Natural killer cell (primary cell): ENCODE measurements at regions not wholly inside any gene's neighbourhood (a gene's known extent, or its start where the extent isn't known, plus 50 kb on each side); places are given as distances from the start of the nearest gene placed in this dataset.

Experiments
- ATAC-seq, 3 donors: fragments of 150-1000 bp in 2 of 3; fragments of 200-7000 bp in 1 of 3; cut with Tn5 transposase; 1 replicate in 1 of 3; 2 replicates in 2 of 3; pipeline ENCODE4 v1.10.0; 2021; ENCODE audit warnings: mild to moderate bottlenecking in 2 of 3, moderate library complexity in 2 of 3
- DNase-seq, 2 donors: peaks; one replicate each; pipeline versions ENCODE4 v3.0.0 to v3.0.0-alpha.2; 2013 to 2021; ENCODE audit warnings: mixed read lengths in 1 of 2
- H3K27ac ChIP-seq: one replicate; pipeline ENCODE4 v1.5.1; 2013; ENCODE audit warnings: mild to moderate bottlenecking, low read length
- H3K27me3 ChIP-seq: one replicate; pipeline ENCODE4 v1.6.1; 2013; ENCODE audit warnings: low read length; ENCODE audit not compliant: control insufficient read depth, insufficient read depth
- H3K36me3 ChIP-seq: one replicate; pipeline ENCODE4 v1.6.1; 2013; ENCODE audit warnings: low read length; ENCODE audit not compliant: control insufficient read depth, insufficient read depth
- H3K4me1 ChIP-seq: one replicate; pipeline ENCODE4 v1.6.1; 2013; ENCODE audit warnings: low read length; ENCODE audit not compliant: control insufficient read depth, insufficient read depth
- H3K4me3 ChIP-seq: one replicate; pipeline ENCODE4 v1.5.1; 2013; ENCODE audit warnings: low read length
- H3K9me3 ChIP-seq: one replicate; pipeline ENCODE4 v1.6.1; 2013; ENCODE audit warnings: low read length; ENCODE audit not compliant: control insufficient read depth, insufficient read depth
- H3K27ac Mint-ChIP-seq, 2 donors: one replicate each; pipeline ENCODE4 v1.8.0; 2022; ENCODE audit warnings: mild to moderate bottlenecking in 2 of 2, mixed read lengths in 2 of 2, moderate library complexity in 1 of 2
- H3K27me3 Mint-ChIP-seq, 2 donors: one replicate each; pipeline ENCODE4 v1.8.0; 2022; ENCODE audit warnings: low read depth in 2 of 2, mixed read lengths in 2 of 2
- H3K36me3 Mint-ChIP-seq: one replicate; pipeline ENCODE4 v1.8.0; 2022; ENCODE audit warnings: mixed read lengths
- H3K4me1 Mint-ChIP-seq, 2 donors: one replicate each; pipeline ENCODE4 v1.8.0; 2022; ENCODE audit warnings: mixed read lengths in 2 of 2
- H3K4me3 Mint-ChIP-seq: one replicate; pipeline ENCODE4 v1.8.0; 2022; ENCODE audit warnings: mild to moderate bottlenecking, moderate library complexity, mixed read lengths
- H3K9me3 Mint-ChIP-seq, 2 donors: one replicate each; pipeline ENCODE4 v1.8.0; 2022; ENCODE audit warnings: mixed read lengths in 2 of 2
- CTCF ChIP-seq: fragments of 200-600 bp; IDR thresholded peaks from one replicate; pipeline ENCODE4 v1.8.0; 2022; ENCODE audit warnings: antibody characterized with exemption
- WGBS: methylation state at CpG from one replicate; pipeline ENCODE4 v1.1.7; 2013; ENCODE audit warnings: missing lambda C conversion rate; ENCODE audit not compliant: insufficient coverage; 5-methylcytosine and 5-hydroxymethylcytosine counted together
- intact Hi-C: fragments of 100-400 bp; cut with micrococcal nuclease; formaldehyde crosslinking; loops from one replicate; pipeline ENCODE4 v1.14.2; 2022

- WGBS = 90% methylated on average over 5 of the region's 5 CpGs
- no peaks in the 10 kb centered on the region for H3K9me3 Mint-ChIP-seq
- no peak overlapping the region for H3K27ac Mint-ChIP-seq
- H3K36me3 Mint-ChIP-seq = no peaks in the 10 kb centered on the region
- H3K4me1 Mint-ChIP-seq = no peaks in the 10 kb centered on the region
- Histone ChIP-seq H3K36me3 (no peaks in the 10 kb centered on the region), H3K27me3 (no peaks in the 10 kb centered on the region), H3K9me3 (no peaks in the 10 kb centered on the region), H3K4me1 (no peaks in the 10 kb centered on the region), H3K4me3 (no peak overlapping the region), H3K27ac (no peak overlapping the region)
- intact Hi-C loops = no loop called here
- no peak overlapping the region for H3K4me3 Mint-ChIP-seq
- DNase-seq (no peak), ATAC-seq (no peak)
- TF ChIP-seq CTCF = no peak
- peaks cover 28 to 46% of the 10 kb centered on the region in 2 donors for H3K27me3 Mint-ChIP-seq
Measured at GRCh38 chr12:65756267-65756666, 68.0 kb upstream of the HMGA2 start.

GRCh38 chr12:65756956-65757511, 67.2 kb upstream of the HMGA2 start:
- ATAC-seq (no peak), DNase-seq (no peak)
- no peaks in the 10 kb centered on the region for H3K36me3 ChIP-seq
- H3K4me3 Mint-ChIP-seq = no peak overlapping the region
- intact Hi-C loops = no loop called here
- H3K4me1 ChIP-seq = no peaks in the 10 kb centered on the region
- no peaks in the 10 kb centered on the region for H3K27me3 ChIP-seq
- TF ChIP-seq CTCF = no peak
- H3K27ac ChIP-seq = no peak overlapping the region
- H3K9me3 ChIP-seq = no peaks in the 10 kb centered on the region
- no peak overlapping the region for H3K4me3 ChIP-seq
- H3K27me3 Mint-ChIP-seq = peaks cover 28 to 46% of the 10 kb centered on the region in 2 donors
- no peaks in the 10 kb centered on the region for H3K9me3 Mint-ChIP-seq
- no peaks in the 10 kb centered on the region for H3K36me3 Mint-ChIP-seq
- 44% methylated on average over 2 of the region's 2 CpGs for WGBS
- no peak overlapping the region for H3K27ac Mint-ChIP-seq
- H3K4me1 Mint-ChIP-seq = no peaks in the 10 kb centered on the region

- no peak for TF ChIP-seq CTCF
- Mint-ChIP-seq H3K27ac (no peak overlapping the region), H3K27me3 (peaks cover 21 to 48% of the 10 kb centered on the region in 2 donors), H3K36me3 (no peaks in the 10 kb centered on the region), H3K4me1 (no peaks in the 10 kb centered on the region), H3K4me3 (no peak overlapping the region), H3K9me3 (no peaks in the 10 kb centered on the region)
- Histone ChIP-seq H3K27me3 (no peaks in the 10 kb centered on the region), H3K27ac (no peak overlapping the region), H3K4me1 (no peaks in the 10 kb centered on the region), H3K36me3 (no peaks in the 10 kb centered on the region), H3K4me3 (no peak overlapping the region), H3K9me3 (no peaks in the 10 kb centered on the region)
- no peak for ATAC-seq
- WGBS = 37% methylated on average over 1 of the region's 2 CpGs
- intact Hi-C loops = no loop called here
- no peak for DNase-seq
Measured at GRCh38 chr12:65758401-65758800, 65.9 kb upstream of the HMGA2 start.

GRCh38 chr12:65759735-65760134, 64.5 kb upstream of the HMGA2 start:
- H3K27ac Mint-ChIP-seq = no peak overlapping the region
- H3K4me1 ChIP-seq = no peaks in the 10 kb centered on the region
- H3K36me3 ChIP-seq = no peaks in the 10 kb centered on the region
- no peak overlapping the region for H3K4me3 ChIP-seq
- no peaks in the 10 kb centered on the region for H3K36me3 Mint-ChIP-seq
- no peak overlapping the region for H3K4me3 Mint-ChIP-seq
- H3K27me3 ChIP-seq = no peaks in the 10 kb centered on the region
- H3K27ac ChIP-seq = no peak overlapping the region
- intact Hi-C loops = no loop called here
- H3K9me3 ChIP-seq = no peaks in the 10 kb centered on the region
- DNase-seq = no peak
- no peak for TF ChIP-seq CTCF
- ATAC-seq = no peak
- H3K9me3 Mint-ChIP-seq = no peaks in the 10 kb centered on the region
- H3K4me1 Mint-ChIP-seq = no peaks in the 10 kb centered on the region
- 92% methylated on average over 8 of the region's 8 CpGs for WGBS
- H3K27me3 Mint-ChIP-seq = peaks cover 21 to 50% of the 10 kb centered on the region in 2 donors
